ACC112 (cell line): ENCODE measurements at regions not wholly inside any gene's neighbourhood (a gene's known extent, or its start where the extent isn't known, plus 50 kb on each side); places are given as distances from the start of the nearest gene placed in this dataset.

Experiments
- H2AFZ ChIP-seq: fragments of 200-600 bp; sonication (generic); one replicate; pipeline ENCODE4 v1.6.0; 2017; ENCODE audit warnings: antibody characterized with exemption, low read length; ENCODE audit not compliant: unreplicated experiment
- H3K27ac ChIP-seq: fragments of 200-600 bp; sonication (generic); 2 replicates; pipeline ENCODE4 v1.5.1; 2014; ENCODE audit warnings: low read depth, mild to moderate bottlenecking, antibody characterized with exemption, low read length, moderate library complexity
- H3K27me3 ChIP-seq: fragments of 200-600 bp; sonication (generic); 2 replicates; pipeline ENCODE4 v1.6.1; 2014; ENCODE audit warnings: mild to moderate bottlenecking, antibody characterized with exemption, low read length, moderate library complexity, mixed read lengths; ENCODE audit not compliant: insufficient read depth
- H3K36me3 ChIP-seq: fragments of 200-600 bp; sonication (generic); 2 replicates; pipeline ENCODE4 v1.6.1; 2016; ENCODE audit warnings: mild to moderate bottlenecking, antibody characterized with exemption, low read length, moderate library complexity, mixed read lengths; ENCODE audit not compliant: insufficient read depth
- H3K4me1 ChIP-seq: fragments of 200-600 bp; sonication (generic); one replicate; pipeline ENCODE4 v1.6.1; 2016; ENCODE audit warnings: low read length, mixed read lengths; ENCODE audit not compliant: insufficient read depth, unreplicated experiment, control insufficient read depth
- H3K4me3 ChIP-seq: fragments of 200-600 bp; sonication (generic); 2 replicates; pipeline ENCODE4 v1.5.1; 2014; ENCODE audit warnings: mild to moderate bottlenecking, low read depth, low read length
- H3K79me2 ChIP-seq: fragments of 200-600 bp; sonication (generic); one replicate; pipeline ENCODE4 v1.6.0; 2016; ENCODE audit warnings: low read length; ENCODE audit not compliant: control insufficient read depth, unreplicated experiment, insufficient read depth

DNA sequence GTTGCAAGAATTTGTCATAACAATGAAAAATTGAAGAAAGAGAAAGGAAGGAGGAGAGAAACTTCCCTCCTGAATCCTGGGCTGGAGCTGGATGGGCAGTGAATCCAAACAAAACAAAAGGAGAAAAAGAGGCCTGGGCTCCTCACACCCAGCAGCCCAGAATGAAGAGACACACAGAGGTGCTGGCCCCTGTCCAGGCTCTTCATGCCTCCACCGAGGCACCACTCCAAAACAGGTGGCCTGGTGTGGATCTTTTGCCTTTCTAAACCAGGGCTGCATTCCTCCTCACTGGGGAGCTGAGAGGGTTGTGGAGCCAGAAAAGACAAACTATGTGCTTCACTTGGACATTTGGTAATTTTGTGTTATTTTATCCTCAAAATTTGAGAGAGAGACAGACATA, 76.0 kb downstream of the FAM124B start:
- Histone ChIP-seq H3K4me1 (no peaks in the 10 kb centered on the region), H3K27me3 (peaks cover 18% of the 10 kb centered on the region), H3K36me3 (no peaks in the 10 kb centered on the region), H3K4me3 (no peak overlapping the region), H2AFZ (no peak overlapping the region), H3K27ac (no peak overlapping the region), H3K79me2 (no peaks in the 10 kb centered on the region)

- Histone ChIP-seq H3K4me3 (no peak overlapping the region), H3K4me1 (no peaks in the 10 kb centered on the region), H3K27me3 (peaks cover 27% of the 10 kb centered on the region), H3K27ac (no peak overlapping the region), H3K36me3 (no peaks in the 10 kb centered on the region), H2AFZ (no peak overlapping the region), H3K79me2 (no peaks in the 10 kb centered on the region)
These were observed 77.3 kb downstream of the FAM124B start for GRCh38 chr2:224324604-224325003.

DNA sequence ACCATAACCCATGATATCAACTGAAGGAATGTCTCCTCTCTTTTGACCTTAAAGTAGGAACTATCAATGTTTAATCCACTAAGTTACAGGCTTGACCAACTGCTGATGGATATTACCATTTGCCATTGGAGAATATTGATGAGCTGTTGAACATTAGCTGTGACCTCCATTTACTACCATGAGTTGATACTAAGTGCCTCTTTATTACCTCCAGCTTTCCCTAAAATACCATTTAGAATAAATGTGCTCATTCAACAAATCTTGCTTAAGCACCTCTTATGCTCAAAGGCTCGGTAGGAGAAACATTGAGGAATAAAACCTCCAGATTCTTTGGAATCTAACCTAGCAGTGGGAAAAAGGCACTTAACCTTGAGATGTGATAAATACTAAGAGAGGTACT, 81.2 kb downstream of the FAM124B start:
- Histone ChIP-seq H3K27ac (no peak overlapping the region), H3K4me1 (no peaks in the 10 kb centered on the region), H3K36me3 (no peaks in the 10 kb centered on the region), H3K27me3 (peaks cover 27% of the 10 kb centered on the region), H3K79me2 (no peaks in the 10 kb centered on the region), H3K4me3 (no peak overlapping the region), H2AFZ (no peak overlapping the region)

- Histone ChIP-seq H3K36me3 (no peaks in the 10 kb centered on the region), H3K4me3 (no peak overlapping the region), H2AFZ (no peak overlapping the region), H3K4me1 (no peaks in the 10 kb centered on the region), H3K27ac (no peak overlapping the region), H3K79me2 (no peaks in the 10 kb centered on the region), H3K27me3 (peaks cover 27% of the 10 kb centered on the region)
These were observed 82.2 kb downstream of the FAM124B start for GRCh38 chr2:224319750-224320149.

- Histone ChIP-seq H3K27ac (no peak overlapping the region), H3K36me3 (no peaks in the 10 kb centered on the region), H2AFZ (no peak overlapping the region), H3K27me3 (no peaks in the 10 kb centered on the region), H3K79me2 (no peaks in the 10 kb centered on the region), H3K4me1 (no peaks in the 10 kb centered on the region), H3K4me3 (no peak overlapping the region)
These were observed 89.2 kb downstream of the FAM124B start for GRCh38 chr2:224312741-224313140.

DNA sequence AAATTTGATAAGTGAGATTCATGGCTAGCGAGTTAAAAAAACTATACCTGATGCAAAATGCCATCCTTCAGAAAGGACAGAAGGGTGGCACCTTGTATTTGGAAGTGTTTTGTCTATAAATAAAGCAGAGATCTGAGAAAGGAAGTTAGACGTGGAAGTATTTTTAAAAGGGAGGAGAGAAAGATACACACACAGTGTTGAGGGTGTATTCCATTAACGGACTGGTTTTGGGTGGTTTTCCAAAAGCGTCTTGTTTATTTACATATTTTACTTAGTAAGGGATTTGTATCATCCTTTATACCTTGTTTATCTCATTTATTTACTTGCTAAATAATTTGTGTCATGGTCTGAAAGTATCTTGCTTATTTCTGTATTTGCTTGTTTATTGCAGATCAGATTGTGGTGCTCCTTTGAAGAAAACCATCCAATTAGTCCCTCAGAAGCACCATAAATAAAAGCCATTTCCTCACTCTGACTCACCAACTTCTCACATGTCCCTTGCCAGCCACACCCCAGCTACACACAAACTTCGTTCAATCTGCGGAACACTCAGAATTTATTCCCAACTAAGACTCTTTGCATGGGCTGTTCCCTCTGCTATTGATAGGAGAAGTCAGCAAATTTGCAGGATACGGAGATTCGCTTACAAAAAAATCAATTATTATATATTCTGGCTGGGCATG, 90.8 kb downstream of the FAM124B start:
- Histone ChIP-seq H3K36me3 (no peaks in the 10 kb centered on the region), H3K27me3 (no peaks in the 10 kb centered on the region), H3K79me2 (no peaks in the 10 kb centered on the region), H3K4me1 (no peaks in the 10 kb centered on the region), H2AFZ (no peak overlapping the region), H3K4me3 (no peak overlapping the region), H3K27ac (no peak overlapping the region)

GRCh38 chr2:224309176-224309575, 92.7 kb downstream of the FAM124B start:
- Histone ChIP-seq H3K36me3 (no peaks in the 10 kb centered on the region), H3K27me3 (no peaks in the 10 kb centered on the region), H2AFZ (no peak overlapping the region), H3K4me1 (no peaks in the 10 kb centered on the region), H3K4me3 (no peak overlapping the region), H3K79me2 (no peaks in the 10 kb centered on the region), H3K27ac (no peak overlapping the region)

DNA sequence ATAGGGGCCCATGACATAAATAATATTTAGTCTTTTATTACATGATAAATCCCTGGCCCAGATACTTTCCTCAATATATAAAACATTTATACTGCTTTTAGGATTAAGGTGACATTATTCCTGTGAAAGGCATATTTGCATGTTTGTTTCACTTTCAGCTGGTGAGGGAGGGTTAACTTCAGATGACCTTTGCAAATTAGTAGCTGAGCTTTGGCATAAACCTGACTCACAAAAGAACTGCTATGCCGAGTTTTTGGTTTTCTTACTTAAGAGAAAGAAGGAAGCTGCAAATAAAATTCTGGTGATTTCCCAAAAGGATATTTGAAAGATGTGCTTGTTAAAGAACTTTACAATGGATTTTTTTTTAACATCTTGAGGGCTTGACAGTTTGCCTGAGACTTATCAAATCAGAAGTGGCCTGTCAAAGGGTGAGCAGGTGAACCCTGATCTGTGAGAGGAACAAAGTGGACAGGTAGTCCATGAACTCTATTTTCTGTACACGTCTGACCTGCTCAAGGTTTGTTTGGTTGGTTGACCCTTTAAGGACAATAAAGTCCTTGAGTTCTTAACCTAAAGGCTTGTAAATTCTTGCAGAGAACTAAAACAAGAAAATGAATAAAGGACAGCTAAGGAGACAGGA, 93.5 kb downstream of the FAM124B start:
- Histone ChIP-seq H3K36me3 (no peaks in the 10 kb centered on the region), H3K4me3 (no peak overlapping the region), H3K27ac (no peak overlapping the region), H3K4me1 (no peaks in the 10 kb centered on the region), H3K79me2 (no peaks in the 10 kb centered on the region), H2AFZ (no peak overlapping the region), H3K27me3 (no peaks in the 10 kb centered on the region)

DNA sequence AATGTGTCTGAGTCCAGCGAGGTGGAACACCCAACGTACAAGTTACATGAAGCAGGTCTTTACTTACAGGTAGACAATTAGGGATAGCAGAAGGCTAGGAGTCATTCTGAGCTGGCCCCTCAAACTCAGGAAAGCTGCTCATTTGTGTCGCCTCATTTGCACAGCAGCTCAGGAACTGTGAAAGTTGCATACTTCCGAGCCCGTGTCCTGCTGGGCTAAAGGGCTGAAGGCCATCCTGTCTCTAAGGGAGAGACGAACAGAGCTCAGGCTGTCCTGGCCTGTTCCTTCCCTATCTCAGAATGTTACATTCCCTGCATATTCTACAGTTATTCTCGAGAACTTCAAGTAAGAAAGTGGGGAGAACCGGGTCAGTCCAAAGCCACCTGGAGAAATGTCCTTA, 99.0 kb downstream of the FAM124B start:
- Histone ChIP-seq H3K79me2 (no peaks in the 10 kb centered on the region), H3K27ac (no peak overlapping the region), H3K36me3 (no peaks in the 10 kb centered on the region), H3K4me3 (no peak overlapping the region), H3K27me3 (no peaks in the 10 kb centered on the region), H2AFZ (no peak overlapping the region), H3K4me1 (no peaks in the 10 kb centered on the region)

GRCh38 chr2:224293976-224294375, 107.9 kb downstream of the FAM124B start:
- no peaks in the 10 kb centered on the region for H3K4me1 ChIP-seq
- no peak overlapping the region for H2AFZ ChIP-seq

GRCh38 chr2:224287531-224287930, 114.4 kb downstream of the FAM124B start:
- no peak overlapping the region for H2AFZ ChIP-seq
- no peaks in the 10 kb centered on the region for H3K27me3 ChIP-seq
- peaks cover 8% of the 10 kb centered on the region for H3K4me1 ChIP-seq
- no peaks in the 10 kb centered on the region for H3K79me2 ChIP-seq
- no peak overlapping the region for H3K4me3 ChIP-seq
- no peaks in the 10 kb centered on the region for H3K36me3 ChIP-seq
- H3K27ac ChIP-seq = no peak overlapping the region

More at GRCh38 chr2:224293976-224294375, 107.9 kb downstream of the FAM124B start:
- no peaks in the 10 kb centered on the region for H3K36me3 ChIP-seq
- H3K4me3 ChIP-seq = no peak overlapping the region
- H3K27me3 ChIP-seq = no peaks in the 10 kb centered on the region
- no peaks in the 10 kb centered on the region for H3K79me2 ChIP-seq
- no peak overlapping the region for H3K27ac ChIP-seq
